HG02588 (cell line): ENCODE measurements at regions not wholly inside any gene's neighbourhood (a gene's known extent, or its start where the extent isn't known, plus 50 kb on each side); places are given as distances from the start of the nearest gene placed in this dataset.

Experiments used
- ATAC-seq: cut with Tn5 transposase; IDR thresholded peaks from one replicate; pipeline ENCODE4 v1.9.1; 2021; ENCODE audit warnings: mild to moderate bottlenecking, moderate library complexity; ENCODE audit not compliant: unreplicated experiment

DNA sequence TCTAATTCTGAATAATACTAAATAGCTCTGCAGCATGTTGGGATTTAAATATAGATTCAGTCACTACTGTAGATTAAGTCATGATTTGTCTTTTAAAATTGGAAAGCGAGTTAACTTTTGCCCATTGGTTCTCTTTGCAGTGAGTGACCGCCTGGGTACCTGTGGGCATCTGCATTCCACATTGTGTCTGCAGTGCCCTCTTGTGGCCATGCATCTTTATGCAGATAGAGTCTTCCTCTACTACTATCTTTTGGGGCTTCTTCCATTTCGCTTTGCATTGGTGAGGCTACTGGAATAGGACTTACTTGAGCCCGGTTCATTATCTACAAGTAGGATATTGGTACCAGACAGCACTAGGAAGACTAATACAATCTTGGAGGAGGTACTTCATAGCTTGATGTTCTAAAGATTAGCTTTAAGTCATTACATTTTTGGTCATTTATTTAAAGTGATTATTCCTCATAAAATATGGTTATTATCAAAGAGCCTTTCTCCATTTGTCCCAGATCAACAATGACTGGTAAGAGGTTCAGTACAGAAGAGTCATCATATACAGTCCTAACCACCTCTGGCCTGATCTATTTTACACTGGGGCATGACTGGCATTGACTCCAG lies 203.0 kb downstream of the SOCS6 start:
- ATAC-seq, result peak; percentile 81

DNA sequence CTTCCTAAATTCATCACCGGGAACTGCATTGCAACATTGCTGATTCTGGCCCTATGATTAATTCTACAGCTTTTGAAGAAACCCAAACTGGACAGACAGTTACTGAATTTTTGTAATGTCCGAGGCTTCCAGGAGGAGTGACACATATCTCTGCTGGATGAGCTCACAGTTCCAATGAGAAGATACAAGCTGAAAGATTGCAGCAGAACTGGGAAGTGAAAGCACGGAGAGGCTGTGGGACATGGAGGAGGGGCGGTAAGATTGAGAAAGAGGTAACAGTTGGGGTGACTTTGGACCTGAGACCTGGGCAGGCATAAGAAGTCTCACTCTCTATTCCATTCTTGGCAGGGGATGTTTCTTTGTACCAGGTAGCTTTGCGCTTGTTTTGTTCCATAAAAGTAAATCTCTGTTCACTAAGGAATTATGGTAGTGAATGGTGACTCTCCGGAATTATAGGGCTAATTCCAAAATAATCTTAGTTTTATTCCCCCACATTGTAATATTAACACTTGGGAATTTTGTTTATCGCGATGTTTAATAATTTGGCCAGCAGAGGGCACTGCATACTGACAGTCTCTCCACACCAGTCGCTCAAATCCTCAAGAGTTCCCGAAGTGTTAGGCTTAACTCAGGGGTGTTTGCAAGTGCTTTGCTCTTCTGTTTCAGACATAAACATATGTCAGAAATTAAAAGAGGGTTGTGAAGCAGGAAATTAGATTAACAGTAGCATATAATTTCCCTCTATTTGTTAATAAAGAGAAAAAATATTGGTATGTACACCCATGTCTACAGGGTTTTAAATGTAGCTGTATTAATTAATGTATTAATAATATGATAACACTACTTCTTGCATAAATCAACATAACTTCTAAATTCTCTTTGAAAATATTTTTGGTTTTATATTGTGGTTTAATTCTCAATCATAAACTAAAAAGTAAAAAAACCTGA lies 201.4 kb downstream of the SOCS6 start:
- ATAC-seq, result peak; percentile 47

DNA sequence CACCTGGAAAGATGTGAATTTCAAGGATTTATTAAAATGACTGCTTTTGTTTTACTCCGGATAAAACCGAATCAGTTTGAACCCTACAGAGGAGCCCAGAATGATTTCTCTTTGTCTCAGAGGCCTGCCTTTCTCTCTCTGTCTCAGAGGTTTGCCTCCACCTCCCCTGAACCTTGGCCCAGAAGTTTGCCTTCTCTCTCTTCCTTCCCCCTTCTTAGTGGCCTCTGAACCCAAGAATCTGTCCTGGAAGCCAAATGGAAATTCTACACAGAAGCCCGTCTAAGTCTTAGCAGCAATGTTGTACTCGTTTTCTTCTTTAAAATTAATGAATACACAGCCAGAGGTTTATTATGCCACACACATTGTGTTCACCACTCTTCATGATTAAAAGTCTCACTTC lies 200.7 kb downstream of the SOCS6 start:
- ATAC-seq, result no peak

GRCh38 chr18:70469916-70470315 lies 181.1 kb downstream of the SOCS6 start:
- ATAC-seq, result no peak

DNA sequence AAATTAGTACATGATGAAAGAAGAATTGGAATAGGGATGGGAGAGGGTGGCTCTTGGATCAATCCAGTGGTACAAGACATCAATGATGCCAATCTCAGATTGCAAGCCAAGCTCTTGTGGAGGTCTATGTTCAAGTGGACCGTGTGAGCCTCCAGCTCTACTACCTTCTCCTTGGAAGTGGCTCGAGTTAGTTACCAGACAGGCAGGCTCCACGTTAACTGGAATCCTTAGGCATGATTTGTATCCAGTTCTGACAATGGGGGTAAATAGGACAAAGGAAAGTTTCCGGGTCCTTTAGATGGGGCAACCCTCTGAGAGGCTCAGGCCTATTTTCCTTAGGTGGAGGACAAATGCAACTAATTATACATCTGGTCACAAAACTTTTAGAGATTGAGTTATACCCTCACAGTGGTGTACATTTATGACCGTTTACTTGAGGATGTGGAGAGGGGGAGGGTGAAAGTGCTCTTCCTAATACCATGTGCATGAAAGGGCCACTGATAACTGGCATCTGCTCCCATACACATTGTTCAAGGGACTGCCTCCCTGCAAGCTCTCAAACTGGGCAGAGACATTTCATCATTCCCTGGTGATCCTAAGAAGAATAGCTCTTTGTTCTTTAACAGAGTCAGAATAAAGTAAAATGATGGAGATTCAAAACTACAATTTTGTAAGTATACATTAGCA lies 180.2 kb downstream of the SOCS6 start:
- no peak for ATAC-seq

DNA sequence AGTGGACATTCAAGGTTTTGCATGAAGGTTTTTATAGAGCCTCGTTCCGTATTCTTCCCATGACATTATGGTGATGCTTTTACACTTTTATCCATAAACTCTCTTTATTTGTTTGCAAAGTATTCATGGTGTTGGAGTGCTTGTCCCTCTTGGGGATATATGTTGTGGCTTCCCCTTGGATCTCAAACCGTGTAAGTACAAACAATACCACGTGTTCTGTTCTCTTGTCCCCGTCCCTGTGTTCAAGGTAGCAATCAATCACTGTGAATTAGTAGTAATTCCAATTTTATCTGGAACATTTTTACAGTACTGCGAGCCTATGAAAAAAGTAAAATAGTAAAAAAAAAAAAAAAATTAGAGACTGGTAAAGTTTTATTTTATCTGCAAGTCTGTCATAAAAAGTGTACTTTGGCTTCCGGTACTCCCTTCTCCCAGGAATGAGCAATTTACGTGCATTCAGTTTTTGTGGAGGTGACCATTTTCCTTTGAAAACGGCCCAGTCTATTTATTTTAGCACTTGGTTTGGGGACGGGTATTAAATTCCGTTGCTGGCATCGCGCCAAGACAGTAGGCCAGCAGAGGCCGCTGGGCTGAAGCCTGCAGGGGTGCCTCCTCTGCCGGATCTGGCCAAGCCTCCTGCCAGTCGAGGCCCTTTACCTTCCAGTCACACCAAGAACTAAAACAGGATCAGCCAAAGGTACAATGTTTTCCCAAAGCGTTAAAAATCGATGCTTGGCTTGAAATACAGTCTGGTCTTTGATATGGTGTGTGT lies 175.7 kb downstream of the SOCS6 start:
- ATAC-seq, result no peak

GRCh38 chr18:70463085-70463484 lies 174.2 kb downstream of the SOCS6 start:
- ATAC-seq, result no peak

DNA sequence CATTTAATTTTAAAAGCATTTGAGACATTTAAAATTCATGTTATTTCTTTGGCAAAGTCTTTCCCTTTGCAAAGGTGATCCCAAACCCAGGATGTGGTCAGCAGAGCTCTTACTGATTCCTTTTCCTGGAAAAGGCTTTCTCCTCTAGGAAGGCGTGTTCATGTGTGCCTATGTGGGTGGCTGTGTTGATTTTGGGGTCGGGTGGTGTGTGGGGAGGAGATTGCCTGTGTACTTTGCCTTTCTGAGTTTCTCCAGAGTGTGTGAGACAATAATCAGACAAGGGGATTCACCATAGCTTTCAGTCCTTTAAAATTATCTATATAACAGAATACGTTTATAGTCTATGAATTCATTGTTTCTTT lies 173.2 kb downstream of the SOCS6 start:
- ATAC-seq, result no peak

- ATAC-seq, result no peak
Observed at GRCh38 chr18:70461323-70462077, 172.7 kb downstream of the SOCS6 start.

GRCh38 chr18:70459731-70460130 lies 170.9 kb downstream of the SOCS6 start:
- no peak for ATAC-seq

- no peak for ATAC-seq
Observed at GRCh38 chr18:70459251-70459650, 170.4 kb downstream of the SOCS6 start.

DNA sequence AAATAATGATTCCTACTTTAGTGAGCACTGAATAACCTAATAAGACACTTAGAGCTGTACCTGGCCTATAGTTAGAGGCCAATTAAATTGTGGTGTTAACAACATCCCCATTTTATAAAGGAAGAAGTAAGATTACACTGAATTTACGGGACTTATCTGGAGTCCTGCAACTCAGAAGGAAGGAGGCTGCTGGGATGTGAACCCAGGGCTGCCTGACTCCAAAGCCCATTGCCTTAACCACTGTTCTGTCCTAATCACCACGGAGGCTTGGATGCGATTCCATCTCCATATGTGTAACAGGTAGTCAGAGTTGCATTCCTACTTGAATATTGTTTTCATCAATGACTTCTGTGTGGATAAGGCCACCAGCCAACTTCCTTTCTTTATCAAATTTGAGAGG lies 168.9 kb downstream of the SOCS6 start:
- ATAC-seq, result no peak

- no peak for ATAC-seq
Observed at GRCh38 chr18:70457223-70457622, 168.4 kb downstream of the SOCS6 start.

DNA sequence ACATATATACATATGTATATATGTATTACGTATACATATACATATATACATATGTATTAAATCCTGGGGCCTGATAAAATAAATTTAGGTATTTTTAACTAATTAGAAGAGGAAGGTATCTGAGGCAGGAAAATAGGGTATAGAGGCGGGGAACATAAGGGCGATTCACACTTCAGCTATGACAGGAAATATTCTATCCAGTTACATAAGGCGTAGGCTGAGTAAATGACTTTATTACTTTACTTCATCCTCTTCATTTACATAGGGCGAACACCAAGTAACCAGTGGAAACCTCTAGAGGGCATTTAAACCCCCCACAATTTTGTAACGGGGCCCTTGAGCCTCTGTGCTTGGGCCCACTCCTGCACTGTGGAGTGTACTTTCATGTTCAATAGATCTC lies 167.5 kb downstream of the SOCS6 start:
- no peak for ATAC-seq

DNA sequence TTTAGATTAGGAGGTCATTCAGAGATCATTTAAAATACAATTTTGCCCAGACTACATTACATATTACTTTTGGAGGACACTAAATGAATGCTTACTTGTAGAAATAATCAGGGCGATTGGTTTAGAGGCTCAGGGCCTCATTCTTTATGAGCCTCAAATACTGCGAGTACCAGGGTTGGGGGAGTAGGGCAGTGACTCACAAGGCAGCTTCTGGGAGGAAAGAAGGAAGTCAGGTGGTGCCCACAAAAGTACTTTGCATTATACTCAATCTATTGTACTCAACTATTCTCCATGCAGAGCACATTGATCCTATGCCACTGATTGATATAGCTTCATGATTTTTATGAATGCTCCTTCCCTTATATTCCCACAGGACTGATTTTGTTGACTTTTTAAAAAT lies 166.9 kb downstream of the SOCS6 start:
- no peak for ATAC-seq

GRCh38 chr18:70454704-70455322 lies 166.0 kb downstream of the SOCS6 start:
- ATAC-seq, result peak; percentile 69

GRCh38 chr18:70453058-70453775 lies 164.4 kb downstream of the SOCS6 start:
- no peak for ATAC-seq

GRCh38 chr18:70452501-70452900 lies 163.7 kb downstream of the SOCS6 start:
- ATAC-seq, result no peak
